ENCODE measurements at regions not wholly inside any gene's neighbourhood (a gene's known extent, or its start where the extent isn't known, plus 50 kb on each side); places are given as distances from the start of the nearest gene placed in this dataset.

GRCh38 chr4:4729206-4729605, 130.3 kb upstream of the MSX1 start:
- no peak for TF ChIP-seq CTCF (IDR thresholded peaks at IDR 0.05; ENCODE audit: extremely low read depth in 1 of 2, insufficient read depth in 1 of 2, low read depth in 1 of 2, low read length in 2 of 2)
- TF ChIP-seq FOS (IDR thresholded peaks at IDR 0.05; ENCODE audit: borderline replicate concordance, insufficient read depth, low read length) = no peak
- TF ChIP-seq POLR2A (IDR thresholded peaks at IDR 0.05; ENCODE audit: low read depth, low read length) = no peak
- TF ChIP-seq POLR2AphosphoS5 (IDR thresholded peaks at IDR 0.05; ENCODE audit: insufficient read depth, low read depth, low read length) = no peak
- TF ChIP-seq EZH2 (IDR thresholded peaks at IDR 0.05; ENCODE audit: borderline replicate concordance, low read depth, low read length, severe bottlenecking) = no peak
- no peak for TF ChIP-seq MAX (IDR thresholded peaks at IDR 0.05; ENCODE audit: insufficient read depth, insufficient read length)
- no peak for TF ChIP-seq JUN (IDR thresholded peaks at IDR 0.05; ENCODE audit: borderline replicate concordance, insufficient read depth, insufficient read length, low read depth)

Measured in endothelial cell of umbilical vein (primary cell).